ENCODE measurements at regions not wholly inside any gene's neighbourhood (a gene's known extent, or its start where the extent isn't known, plus 50 kb on each side); places are given as distances from the start of the nearest gene placed in this dataset.

DNA sequence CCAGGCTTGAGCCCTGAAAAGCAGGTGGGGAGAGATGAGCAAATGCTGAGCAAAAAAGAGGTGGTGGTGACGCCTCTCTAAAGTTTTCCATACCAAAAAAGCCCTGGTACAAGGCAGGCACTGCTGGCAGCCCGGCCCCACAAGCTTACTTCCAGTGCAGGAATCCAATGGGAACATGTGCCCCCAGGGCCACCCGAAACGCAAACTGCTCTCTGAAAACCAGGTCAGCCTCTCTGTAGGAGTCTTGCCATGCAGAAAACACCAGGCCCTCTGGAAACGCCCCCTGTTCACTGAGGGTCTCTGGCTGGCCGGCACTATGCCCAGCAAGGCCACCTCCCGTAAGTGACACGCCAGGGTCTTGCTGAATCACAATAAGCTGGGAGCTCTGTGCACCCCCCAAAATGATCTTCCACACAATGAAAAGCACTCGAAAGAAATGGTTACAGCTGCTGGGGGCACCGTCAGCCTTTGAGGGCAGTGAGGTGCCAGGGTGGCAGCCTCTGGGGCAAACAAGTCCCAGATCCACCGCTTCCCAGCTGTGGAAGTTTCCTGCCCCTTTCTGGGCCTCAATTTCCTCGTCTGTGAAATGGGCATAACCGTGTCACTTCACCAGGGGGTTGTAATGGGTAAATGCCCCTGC is 170.5 kb downstream of the TOMM20 start (continued):
- TF ChIP-seq, protein P1, sequence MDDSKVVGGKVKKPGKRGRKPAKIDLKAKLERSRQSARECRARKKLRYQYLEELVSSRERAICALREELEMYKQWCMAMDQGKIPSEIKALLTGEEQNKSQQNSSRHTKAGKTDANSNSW (CRISPR knock-in tag; IDR thresholded peaks at IDR 0.05; ENCODE audit: borderline replicate concordance) = no peak
- TF ChIP-seq ZC3H13 (CRISPR knock-in tag; IDR thresholded peaks at IDR 0.05) (no peak), ZNF780A (CRISPR knock-in tag; IDR thresholded peaks at IDR 0.05) (no peak), RBM22 (optimal IDR thresholded peaks at IDR 0.05; ENCODE audit: low read length) (peak; percentile 50), ZNF605 (CRISPR knock-in tag; IDR thresholded peaks at IDR 0.05) (no peak), ZNF781 (CRISPR knock-in tag; IDR thresholded peaks at IDR 0.05; ENCODE audit: borderline replicate concordance, not compliant biosample characterization) (peak; percentile 20), ZNF607 (CRISPR knock-in tag; IDR thresholded peaks at IDR 0.05; ENCODE audit: borderline replicate concordance) (0 out of 2 replicates have a peak, but pooled peaks have one; percentile 66), RCOR2 (CRISPR knock-in tag; IDR thresholded peaks at IDR 0.05) (no peak), ZNF496 (CRISPR knock-in tag; IDR thresholded peaks at IDR 0.05; ENCODE audit: insufficient replicate concordance) (no peak), ZNF776 (CRISPR knock-in tag; IDR thresholded peaks at IDR 0.05) (peak; percentile 24; the same call in 1 of the 2 replicates), ISX (CRISPR knock-in tag; conservative IDR thresholded peaks at IDR 0.05) (no peak), MIER2 (CRISPR knock-in tag; IDR thresholded peaks at IDR 0.05) (no peak), THAP11 (CRISPR knock-in tag; IDR thresholded peaks at IDR 0.05) (no peak), REL (CRISPR knock-in tag; conservative IDR thresholded peaks at IDR 0.05) (no peak), POLR2A (IDR thresholded peaks at IDR 0.05; ENCODE audit: insufficient read depth in 1 of 2, low read depth in 2 of 2, low read length in 2 of 2) (peak in 1 of 2 experiments; percentile 22; a peak in 2 of 4 replicates), SALL1 (CRISPR knock-in tag; IDR thresholded peaks at IDR 0.05) (no peak; the same call in 1 of the 2 replicates), YY1 (IDR thresholded peaks at IDR 0.05; ENCODE audit: insufficient read depth, insufficient replicate concordance, low read depth, low read length) (peak; percentile 17), ZNF652 (CRISPR knock-in tag; IDR thresholded peaks at IDR 0.05; ENCODE audit: borderline replicate concordance, low read depth) (no peak), KDM1A (CRISPR knock-in tag; IDR thresholded peaks at IDR 0.05) (peak; percentile 86), AGO1 (IDR thresholded peaks at IDR 0.05; ENCODE audit: low read depth, low read length, poor library complexity, severe bottlenecking) (peak; percentile 12), ARNT2 (CRISPR knock-in tag; IDR thresholded peaks at IDR 0.05; ENCODE audit: low read depth) (no peak; the same call in 1 of the 2 replicates)
- TF ChIP-seq, protein P2, sequence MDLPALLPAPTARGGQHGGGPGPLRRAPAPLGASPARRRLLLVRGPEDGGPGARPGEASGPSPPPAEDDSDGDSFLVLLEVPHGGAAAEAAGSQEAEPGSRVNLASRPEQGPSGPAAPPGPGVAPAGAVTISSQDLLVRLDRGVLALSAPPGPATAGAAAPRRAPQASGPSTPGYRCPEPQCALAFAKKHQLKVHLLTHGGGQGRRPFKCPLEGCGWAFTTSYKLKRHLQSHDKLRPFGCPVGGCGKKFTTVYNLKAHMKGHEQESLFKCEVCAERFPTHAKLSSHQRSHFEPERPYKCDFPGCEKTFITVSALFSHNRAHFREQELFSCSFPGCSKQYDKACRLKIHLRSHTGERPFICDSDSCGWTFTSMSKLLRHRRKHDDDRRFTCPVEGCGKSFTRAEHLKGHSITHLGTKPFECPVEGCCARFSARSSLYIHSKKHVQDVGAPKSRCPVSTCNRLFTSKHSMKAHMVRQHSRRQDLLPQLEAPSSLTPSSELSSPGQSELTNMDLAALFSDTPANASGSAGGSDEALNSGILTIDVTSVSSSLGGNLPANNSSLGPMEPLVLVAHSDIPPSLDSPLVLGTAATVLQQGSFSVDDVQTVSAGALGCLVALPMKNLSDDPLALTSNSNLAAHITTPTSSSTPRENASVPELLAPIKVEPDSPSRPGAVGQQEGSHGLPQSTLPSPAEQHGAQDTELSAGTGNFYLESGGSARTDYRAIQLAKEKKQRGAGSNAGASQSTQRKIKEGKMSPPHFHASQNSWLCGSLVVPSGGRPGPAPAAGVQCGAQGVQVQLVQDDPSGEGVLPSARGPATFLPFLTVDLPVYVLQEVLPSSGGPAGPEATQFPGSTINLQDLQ (CRISPR knock-in tag; IDR thresholded peaks at IDR 0.05) = 0 out of 2 replicates have a peak, but pooled peaks have one; percentile 5
- TF ChIP-seq, protein P3, sequence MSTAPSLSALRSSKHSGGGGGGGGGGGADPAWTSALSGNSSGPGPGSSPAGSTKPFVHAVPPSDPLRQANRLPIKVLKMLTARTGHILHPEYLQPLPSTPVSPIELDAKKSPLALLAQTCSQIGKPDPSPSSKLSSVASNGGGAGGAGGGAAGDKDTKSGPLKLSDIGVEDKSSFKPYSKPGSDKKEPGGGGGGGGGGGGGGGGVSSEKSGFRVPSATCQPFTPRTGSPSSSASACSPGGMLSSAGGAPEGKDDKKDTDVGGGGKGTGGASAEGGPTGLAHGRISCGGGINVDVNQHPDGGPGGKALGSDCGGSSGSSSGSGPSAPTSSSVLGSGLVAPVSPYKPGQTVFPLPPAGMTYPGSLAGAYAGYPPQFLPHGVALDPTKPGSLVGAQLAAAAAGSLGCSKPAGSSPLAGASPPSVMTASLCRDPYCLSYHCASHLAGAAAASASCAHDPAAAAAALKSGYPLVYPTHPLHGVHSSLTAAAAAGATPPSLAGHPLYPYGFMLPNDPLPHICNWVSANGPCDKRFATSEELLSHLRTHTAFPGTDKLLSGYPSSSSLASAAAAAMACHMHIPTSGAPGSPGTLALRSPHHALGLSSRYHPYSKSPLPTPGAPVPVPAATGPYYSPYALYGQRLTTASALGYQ (CRISPR knock-in tag; IDR thresholded peaks at IDR 0.05) = 0 out of 2 replicates have a peak, but pooled peaks have one; percentile 45
- TF ChIP-seq, protein P4, sequence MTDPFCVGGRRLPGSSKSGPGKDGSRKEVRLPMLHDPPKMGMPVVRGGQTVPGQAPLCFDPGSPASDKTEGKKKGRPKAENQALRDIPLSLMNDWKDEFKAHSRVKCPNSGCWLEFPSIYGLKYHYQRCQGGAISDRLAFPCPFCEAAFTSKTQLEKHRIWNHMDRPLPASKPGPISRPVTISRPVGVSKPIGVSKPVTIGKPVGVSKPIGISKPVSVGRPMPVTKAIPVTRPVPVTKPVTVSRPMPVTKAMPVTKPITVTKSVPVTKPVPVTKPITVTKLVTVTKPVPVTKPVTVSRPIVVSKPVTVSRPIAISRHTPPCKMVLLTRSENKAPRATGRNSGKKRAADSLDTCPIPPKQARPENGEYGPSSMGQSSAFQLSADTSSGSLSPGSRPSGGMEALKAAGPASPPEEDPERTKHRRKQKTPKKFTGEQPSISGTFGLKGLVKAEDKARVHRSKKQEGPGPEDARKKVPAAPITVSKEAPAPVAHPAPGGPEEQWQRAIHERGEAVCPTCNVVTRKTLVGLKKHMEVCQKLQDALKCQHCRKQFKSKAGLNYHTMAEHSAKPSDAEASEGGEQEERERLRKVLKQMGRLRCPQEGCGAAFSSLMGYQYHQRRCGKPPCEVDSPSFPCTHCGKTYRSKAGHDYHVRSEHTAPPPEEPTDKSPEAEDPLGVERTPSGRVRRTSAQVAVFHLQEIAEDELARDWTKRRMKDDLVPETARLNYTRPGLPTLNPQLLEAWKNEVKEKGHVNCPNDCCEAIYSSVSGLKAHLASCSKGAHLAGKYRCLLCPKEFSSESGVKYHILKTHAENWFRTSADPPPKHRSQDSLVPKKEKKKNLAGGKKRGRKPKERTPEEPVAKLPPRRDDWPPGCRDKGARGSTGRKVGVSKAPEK (CRISPR knock-in tag; IDR thresholded peaks at IDR 0.05; ENCODE audit: borderline replicate concordance) = no peak
